ENCODE measurements at regions not wholly inside any gene's neighbourhood (a gene's known extent, or its start where the extent isn't known, plus 50 kb on each side); places are given as distances from the start of the nearest gene placed in this dataset.

GRCh38 chr6:90753820-90754643, 167.2 kb upstream of the MAP3K7 start:
- Histone ChIP-seq H3K4me3 (ENCODE audit: insufficient read depth, low read depth, low read length) (no peak overlapping the region), H3K9me3 (ENCODE audit: control insufficient read depth, low read length) (no peaks in the 10 kb centered on the region), H3K4me1 (ENCODE audit: control insufficient read depth, insufficient read depth, low read length) (no peaks in the 10 kb centered on the region), H3K27ac (ENCODE audit: insufficient read depth, low read depth, low read length, poor library complexity, severe bottlenecking) (no peak overlapping the region), H3K36me3 (ENCODE audit: control insufficient read depth, insufficient read depth, low read length) (no peaks in the 10 kb centered on the region), H3K27me3 (ENCODE audit: control insufficient read depth, insufficient read depth, low read length, poor library complexity, severe bottlenecking) (no peaks in the 10 kb centered on the region)
- 94% methylated on average over 8 of the region's 8 CpGs for WGBS, 2 experiments

GRCh38 chr6:90739802-90740201, 152.9 kb upstream of the MAP3K7 start:
- no peak overlapping the region for H3K27ac ChIP-seq (ENCODE audit: insufficient read depth, low read depth, low read length, poor library complexity, severe bottlenecking)
- H3K4me1 ChIP-seq (ENCODE audit: control insufficient read depth, insufficient read depth, low read length): no peaks in the 10 kb centered on the region
- no peaks in the 10 kb centered on the region for H3K27me3 ChIP-seq (ENCODE audit: control insufficient read depth, insufficient read depth, low read length, poor library complexity, severe bottlenecking)
- no peaks in the 10 kb centered on the region for H3K9me3 ChIP-seq (ENCODE audit: control insufficient read depth, low read length)
- H3K4me3 ChIP-seq (ENCODE audit: insufficient read depth, low read depth, low read length): no peak overlapping the region
- 65 to 67% methylated on average over 4 of the region's 4 CpGs for WGBS, 2 experiments
- no peaks in the 10 kb centered on the region for H3K36me3 ChIP-seq (ENCODE audit: control insufficient read depth, insufficient read depth, low read length)

- Histone ChIP-seq H3K36me3 (ENCODE audit: control insufficient read depth, insufficient read depth, low read length) (no peaks in the 10 kb centered on the region), H3K27ac (ENCODE audit: insufficient read depth, low read depth, low read length, poor library complexity, severe bottlenecking) (no peak overlapping the region), H3K27me3 (ENCODE audit: control insufficient read depth, insufficient read depth, low read length, poor library complexity, severe bottlenecking) (no peaks in the 10 kb centered on the region), H3K9me3 (ENCODE audit: control insufficient read depth, low read length) (no peaks in the 10 kb centered on the region), H3K4me1 (ENCODE audit: control insufficient read depth, insufficient read depth, low read length) (no peaks in the 10 kb centered on the region), H3K4me3 (ENCODE audit: insufficient read depth, low read depth, low read length) (no peak overlapping the region)
- 68 to 71% methylated on average over 7 of the region's 7 CpGs for WGBS, 2 experiments
Observed at GRCh38 chr6:90739339-90739738, 152.5 kb upstream of the MAP3K7 start.

- WGBS, 2 experiments: 100% methylated on average over 2 of the region's 2 CpGs
- Histone ChIP-seq H3K36me3 (ENCODE audit: control insufficient read depth, insufficient read depth, low read length) (no peaks in the 10 kb centered on the region), H3K9me3 (ENCODE audit: control insufficient read depth, low read length) (no peaks in the 10 kb centered on the region), H3K27me3 (ENCODE audit: control insufficient read depth, insufficient read depth, low read length, poor library complexity, severe bottlenecking) (no peaks in the 10 kb centered on the region), H3K4me3 (ENCODE audit: insufficient read depth, low read depth, low read length) (no peak overlapping the region), H3K4me1 (ENCODE audit: control insufficient read depth, insufficient read depth, low read length) (no peaks in the 10 kb centered on the region), H3K27ac (ENCODE audit: insufficient read depth, low read depth, low read length, poor library complexity, severe bottlenecking) (no peak overlapping the region)
Observed at GRCh38 chr6:90730151-90730673, 143.3 kb upstream of the MAP3K7 start.

GRCh38 chr6:90729057-90729456, 142.2 kb upstream of the MAP3K7 start:
- WGBS, 2 experiments: 91 to 96% methylated on average over 2 of the region's 2 CpGs
- H3K4me1 ChIP-seq (ENCODE audit: control insufficient read depth, insufficient read depth, low read length): no peaks in the 10 kb centered on the region
- no peak overlapping the region for H3K4me3 ChIP-seq (ENCODE audit: insufficient read depth, low read depth, low read length)
- H3K9me3 ChIP-seq (ENCODE audit: control insufficient read depth, low read length): no peaks in the 10 kb centered on the region
- H3K27ac ChIP-seq (ENCODE audit: insufficient read depth, low read depth, low read length, poor library complexity, severe bottlenecking): no peak overlapping the region
- no peaks in the 10 kb centered on the region for H3K36me3 ChIP-seq (ENCODE audit: control insufficient read depth, insufficient read depth, low read length)
- no peaks in the 10 kb centered on the region for H3K27me3 ChIP-seq (ENCODE audit: control insufficient read depth, insufficient read depth, low read length, poor library complexity, severe bottlenecking)

- 100% methylated on average over 1 to 2 of the region's 2 CpGs for WGBS, 2 experiments
- Histone ChIP-seq H3K4me3 (ENCODE audit: insufficient read depth, low read depth, low read length) (no peak overlapping the region), H3K36me3 (ENCODE audit: control insufficient read depth, insufficient read depth, low read length) (no peaks in the 10 kb centered on the region), H3K27ac (ENCODE audit: insufficient read depth, low read depth, low read length, poor library complexity, severe bottlenecking) (no peak overlapping the region), H3K9me3 (ENCODE audit: control insufficient read depth, low read length) (no peaks in the 10 kb centered on the region), H3K4me1 (ENCODE audit: control insufficient read depth, insufficient read depth, low read length) (no peaks in the 10 kb centered on the region), H3K27me3 (ENCODE audit: control insufficient read depth, insufficient read depth, low read length, poor library complexity, severe bottlenecking) (no peaks in the 10 kb centered on the region)
Observed at GRCh38 chr6:90722648-90723047, 135.8 kb upstream of the MAP3K7 start.

- H3K4me3 ChIP-seq (ENCODE audit: insufficient read depth, low read depth, low read length): no peak overlapping the region
- no peaks in the 10 kb centered on the region for H3K9me3 ChIP-seq (ENCODE audit: control insufficient read depth, low read length)
- H3K4me1 ChIP-seq (ENCODE audit: control insufficient read depth, insufficient read depth, low read length): no peaks in the 10 kb centered on the region
- no peak overlapping the region for H3K27ac ChIP-seq (ENCODE audit: insufficient read depth, low read depth, low read length, poor library complexity, severe bottlenecking)
- no peaks in the 10 kb centered on the region for H3K36me3 ChIP-seq (ENCODE audit: control insufficient read depth, insufficient read depth, low read length)
- WGBS, 2 experiments: 67 to 93% methylated on average over 1 of the region's 1 CpG
- no peaks in the 10 kb centered on the region for H3K27me3 ChIP-seq (ENCODE audit: control insufficient read depth, insufficient read depth, low read length, poor library complexity, severe bottlenecking)
Observed at GRCh38 chr6:90720404-90720803, 133.5 kb upstream of the MAP3K7 start.

GRCh38 chr6:90719321-90720195, 132.7 kb upstream of the MAP3K7 start:
- H3K9me3 ChIP-seq (ENCODE audit: control insufficient read depth, low read length): no peaks in the 10 kb centered on the region
- H3K4me1 ChIP-seq (ENCODE audit: control insufficient read depth, insufficient read depth, low read length): no peaks in the 10 kb centered on the region
- H3K27me3 ChIP-seq (ENCODE audit: control insufficient read depth, insufficient read depth, low read length, poor library complexity, severe bottlenecking): no peaks in the 10 kb centered on the region
- 95 to 97% methylated on average over 3 of the region's 3 CpGs for WGBS, 2 experiments
- H3K36me3 ChIP-seq (ENCODE audit: control insufficient read depth, insufficient read depth, low read length): no peaks in the 10 kb centered on the region
- H3K4me3 ChIP-seq (ENCODE audit: insufficient read depth, low read depth, low read length): no peak overlapping the region
- H3K27ac ChIP-seq (ENCODE audit: insufficient read depth, low read depth, low read length, poor library complexity, severe bottlenecking): no peak overlapping the region

- H3K4me1 ChIP-seq (ENCODE audit: control insufficient read depth, insufficient read depth, low read length): no peaks in the 10 kb centered on the region
- 45 to 89% methylated on average over 1 of the region's 1 CpG for WGBS, 2 experiments
- no peaks in the 10 kb centered on the region for H3K36me3 ChIP-seq (ENCODE audit: control insufficient read depth, insufficient read depth, low read length)
Observed at GRCh38 chr6:90716376-90716775, 129.5 kb upstream of the MAP3K7 start.

GRCh38 chr6:90715093-90715655, 128.3 kb upstream of the MAP3K7 start:
- H3K36me3 ChIP-seq (ENCODE audit: control insufficient read depth, insufficient read depth, low read length): no peaks in the 10 kb centered on the region
- no peaks in the 10 kb centered on the region for H3K27me3 ChIP-seq (ENCODE audit: control insufficient read depth, insufficient read depth, low read length, poor library complexity, severe bottlenecking)
- H3K9me3 ChIP-seq (ENCODE audit: control insufficient read depth, low read length): no peaks in the 10 kb centered on the region
- H3K27ac ChIP-seq (ENCODE audit: insufficient read depth, low read depth, low read length, poor library complexity, severe bottlenecking): no peak overlapping the region
- WGBS, 2 experiments: 94% methylated on average over 13 of the region's 13 CpGs
- no peaks in the 10 kb centered on the region for H3K4me1 ChIP-seq (ENCODE audit: control insufficient read depth, insufficient read depth, low read length)
- H3K4me3 ChIP-seq (ENCODE audit: insufficient read depth, low read depth, low read length): no peak overlapping the region

More at GRCh38 chr6:90716376-90716775, 129.5 kb upstream of the MAP3K7 start:
- H3K27me3 ChIP-seq (ENCODE audit: control insufficient read depth, insufficient read depth, low read length, poor library complexity, severe bottlenecking): no peaks in the 10 kb centered on the region
- H3K27ac ChIP-seq (ENCODE audit: insufficient read depth, low read depth, low read length, poor library complexity, severe bottlenecking): no peak overlapping the region
- H3K9me3 ChIP-seq (ENCODE audit: control insufficient read depth, low read length): no peaks in the 10 kb centered on the region
- no peak overlapping the region for H3K4me3 ChIP-seq (ENCODE audit: insufficient read depth, low read depth, low read length)

Data from ectodermal cell (in vitro differentiated cells).